ENCODE measurements at regions not wholly inside any gene's neighbourhood (a gene's known extent, or its start where the extent isn't known, plus 50 kb on each side); places are given as distances from the start of the nearest gene placed in this dataset.

GRCh38 chr6:140785926-140786325 is 1346.8 kb upstream of the GJE1 start:
- TF ChIP-seq, protein P1, sequence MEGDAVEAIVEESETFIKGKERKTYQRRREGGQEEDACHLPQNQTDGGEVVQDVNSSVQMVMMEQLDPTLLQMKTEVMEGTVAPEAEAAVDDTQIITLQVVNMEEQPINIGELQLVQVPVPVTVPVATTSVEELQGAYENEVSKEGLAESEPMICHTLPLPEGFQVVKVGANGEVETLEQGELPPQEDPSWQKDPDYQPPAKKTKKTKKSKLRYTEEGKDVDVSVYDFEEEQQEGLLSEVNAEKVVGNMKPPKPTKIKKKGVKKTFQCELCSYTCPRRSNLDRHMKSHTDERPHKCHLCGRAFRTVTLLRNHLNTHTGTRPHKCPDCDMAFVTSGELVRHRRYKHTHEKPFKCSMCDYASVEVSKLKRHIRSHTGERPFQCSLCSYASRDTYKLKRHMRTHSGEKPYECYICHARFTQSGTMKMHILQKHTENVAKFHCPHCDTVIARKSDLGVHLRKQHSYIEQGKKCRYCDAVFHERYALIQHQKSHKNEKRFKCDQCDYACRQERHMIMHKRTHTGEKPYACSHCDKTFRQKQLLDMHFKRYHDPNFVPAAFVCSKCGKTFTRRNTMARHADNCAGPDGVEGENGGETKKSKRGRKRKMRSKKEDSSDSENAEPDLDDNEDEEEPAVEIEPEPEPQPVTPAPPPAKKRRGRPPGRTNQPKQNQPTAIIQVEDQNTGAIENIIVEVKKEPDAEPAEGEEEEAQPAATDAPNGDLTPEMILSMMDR (IDR thresholded peaks at IDR 0.05) = no peak
- TF ChIP-seq POLR2A (IDR thresholded peaks at IDR 0.05) = no peak
